HFFc6 (cell line): ENCODE measurements at regions not wholly inside any gene's neighbourhood (a gene's known extent, or its start where the extent isn't known, plus 50 kb on each side); places are given as distances from the start of the nearest gene placed in this dataset.
"Not testable (repeated sequence)": the region's sequence is repeated elsewhere in the genome, so short reads cannot be mapped to it uniquely, and the experiment has no call there.

Source experiments
- DNase-seq: peaks from one replicate; pipeline ENCODE4 v3.0.0-alpha.2; 2018
- H3K27ac Mint-ChIP-seq: 2 replicates; pipeline ENCODE4 v1.8.0; 2020; ENCODE audit warnings: mild to moderate bottlenecking, mixed read lengths
- H3K27me3 Mint-ChIP-seq: 2 replicates; pipeline ENCODE4 v1.8.0; 2021; ENCODE audit warnings: mild to moderate bottlenecking, moderate library complexity, mixed read lengths; ENCODE audit not compliant: insufficient read depth
- H3K36me3 Mint-ChIP-seq: 2 replicates; pipeline ENCODE4 v1.8.0; 2021; ENCODE audit warnings: low read depth, mixed read lengths
- H3K4me1 Mint-ChIP-seq: 2 replicates; pipeline ENCODE4 v1.8.0; 2020; ENCODE audit warnings: low read depth, mixed read lengths
- H3K4me3 Mint-ChIP-seq: 2 replicates; pipeline ENCODE4 v1.8.0; 2020; ENCODE audit warnings: mild to moderate bottlenecking, moderate library complexity, mixed read lengths
- H3K9me3 Mint-ChIP-seq: 2 replicates; pipeline ENCODE4 v1.8.0; 2020; ENCODE audit warnings: mild to moderate bottlenecking, mixed read lengths
- TF ChIP-seq, protein P1 (sequence below): fragments of 200-600 bp; sonication (generic); IDR thresholded peaks from 2 replicates; pipeline ENCODE4 v1.5.0; 2021; ENCODE audit warnings: antibody characterized with exemption, mild to moderate bottlenecking

DNA sequence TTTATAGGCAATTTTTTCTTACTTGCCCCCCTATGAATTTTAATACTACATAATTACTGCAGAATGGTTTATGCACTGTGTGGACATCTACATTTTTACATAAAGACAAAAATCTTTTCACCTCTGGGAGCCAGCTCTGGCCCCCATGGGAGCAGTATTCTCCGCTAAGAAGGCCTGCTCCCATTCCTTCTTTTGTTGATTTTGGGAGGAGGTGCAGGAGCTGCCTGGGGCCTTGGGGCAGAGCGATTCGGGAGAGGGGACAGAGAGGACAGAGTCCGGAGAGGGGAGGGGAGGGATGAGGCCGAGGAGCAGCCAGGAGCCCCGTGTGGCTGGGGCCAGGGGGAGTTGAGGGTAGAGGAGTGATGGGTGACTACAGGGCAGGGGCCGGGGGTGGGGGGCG lies 452.0 kb downstream of the PREX1 start:
- H3K4me3 Mint-ChIP-seq: no peak overlapping the region
- H3K27ac Mint-ChIP-seq: no peak overlapping the region
- H3K36me3 Mint-ChIP-seq: no peaks in the 10 kb centered on the region
- H3K9me3 Mint-ChIP-seq: peaks cover 4% of the 10 kb centered on the region; the same call in 1 of the 2 replicates
- peaks cover 5% of the 10 kb centered on the region for H3K27me3 Mint-ChIP-seq
- TF ChIP-seq, protein P1, sequence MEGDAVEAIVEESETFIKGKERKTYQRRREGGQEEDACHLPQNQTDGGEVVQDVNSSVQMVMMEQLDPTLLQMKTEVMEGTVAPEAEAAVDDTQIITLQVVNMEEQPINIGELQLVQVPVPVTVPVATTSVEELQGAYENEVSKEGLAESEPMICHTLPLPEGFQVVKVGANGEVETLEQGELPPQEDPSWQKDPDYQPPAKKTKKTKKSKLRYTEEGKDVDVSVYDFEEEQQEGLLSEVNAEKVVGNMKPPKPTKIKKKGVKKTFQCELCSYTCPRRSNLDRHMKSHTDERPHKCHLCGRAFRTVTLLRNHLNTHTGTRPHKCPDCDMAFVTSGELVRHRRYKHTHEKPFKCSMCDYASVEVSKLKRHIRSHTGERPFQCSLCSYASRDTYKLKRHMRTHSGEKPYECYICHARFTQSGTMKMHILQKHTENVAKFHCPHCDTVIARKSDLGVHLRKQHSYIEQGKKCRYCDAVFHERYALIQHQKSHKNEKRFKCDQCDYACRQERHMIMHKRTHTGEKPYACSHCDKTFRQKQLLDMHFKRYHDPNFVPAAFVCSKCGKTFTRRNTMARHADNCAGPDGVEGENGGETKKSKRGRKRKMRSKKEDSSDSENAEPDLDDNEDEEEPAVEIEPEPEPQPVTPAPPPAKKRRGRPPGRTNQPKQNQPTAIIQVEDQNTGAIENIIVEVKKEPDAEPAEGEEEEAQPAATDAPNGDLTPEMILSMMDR: no peak
- no peak for DNase-seq
- H3K4me1 Mint-ChIP-seq: no peaks in the 10 kb centered on the region

DNA sequence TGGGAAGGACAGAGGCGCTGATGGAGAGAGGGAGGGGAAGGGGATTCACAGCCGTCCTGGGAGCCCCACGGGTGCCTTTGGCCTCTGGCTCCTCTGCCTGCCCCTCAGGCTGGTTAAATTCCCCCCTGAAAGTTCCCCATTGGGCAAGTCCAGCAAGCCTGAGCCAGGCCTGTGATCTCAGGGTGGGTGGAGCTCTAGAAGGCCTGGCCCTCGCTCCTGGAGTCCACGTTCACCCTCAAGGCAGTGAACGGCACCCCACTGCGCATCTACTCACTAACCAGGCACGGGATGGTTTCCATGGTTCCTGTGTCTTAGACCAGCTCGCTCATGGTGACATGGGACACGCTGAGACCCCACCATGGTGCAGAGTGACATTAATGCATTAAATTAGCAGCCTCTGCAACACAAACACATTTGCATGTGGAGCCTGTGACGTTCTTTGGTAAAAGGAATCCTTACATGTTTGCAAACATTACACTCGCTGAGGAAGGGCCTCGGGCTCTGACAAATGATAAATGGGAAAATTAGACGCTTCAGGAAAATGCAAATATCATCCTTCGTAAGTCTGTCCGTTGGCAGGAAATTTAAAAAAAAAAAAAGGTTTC lies 452.7 kb downstream of the PREX1 start:
- Mint-ChIP-seq H3K4me3 (no peak overlapping the region), H3K4me1 (no peaks in the 10 kb centered on the region), H3K27me3 (peaks cover 6% of the 10 kb centered on the region), H3K9me3 (peaks cover 4% of the 10 kb centered on the region; the same call in 1 of the 2 replicates), H3K36me3 (no peaks in the 10 kb centered on the region), H3K27ac (no peak overlapping the region)
- no peak for DNase-seq
- TF ChIP-seq, protein P1: no peak

DNA sequence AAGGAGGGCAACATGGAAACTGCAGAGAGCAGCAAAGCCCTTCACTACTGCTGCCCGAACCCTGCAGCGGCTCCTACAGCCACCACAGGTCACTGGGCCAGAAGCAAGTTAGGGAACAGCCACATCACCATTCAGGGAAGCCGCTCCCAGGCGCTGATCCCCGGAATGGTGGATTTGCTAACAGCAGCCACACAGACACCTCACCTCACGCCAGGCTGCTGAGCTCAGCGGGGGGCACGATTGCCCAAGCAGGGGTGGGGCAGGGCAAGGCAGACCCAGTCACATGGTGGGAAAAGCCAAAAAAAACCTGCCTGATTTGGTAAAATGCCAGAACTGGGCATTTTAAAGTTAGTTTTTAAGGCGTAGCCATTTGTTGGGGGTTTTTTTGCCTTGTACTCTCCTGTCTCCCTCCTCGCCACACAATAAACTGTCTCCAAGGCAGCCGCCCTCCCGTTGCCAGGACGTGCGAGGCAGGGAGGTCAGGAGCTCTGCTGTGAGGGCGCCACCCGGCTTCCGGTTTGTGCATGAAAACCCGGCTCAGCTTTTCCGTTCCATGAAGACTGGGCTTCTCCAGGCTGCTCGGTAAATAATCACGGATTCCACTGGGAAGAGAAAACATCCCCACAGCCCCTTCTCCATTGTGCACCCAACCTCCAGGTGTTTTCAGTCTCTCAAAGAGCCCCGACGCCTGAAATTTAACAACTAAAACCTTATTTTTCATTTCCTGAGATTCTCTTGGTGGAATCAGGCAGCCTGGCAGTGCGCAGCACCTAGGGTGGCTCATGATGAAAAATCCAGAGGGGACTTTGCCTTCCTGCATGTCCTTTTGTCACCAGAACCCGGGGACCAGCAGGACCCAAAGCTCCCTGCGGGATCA lies 453.5 kb downstream of the PREX1 start:
- H3K4me3 Mint-ChIP-seq, H3K4me1 Mint-ChIP-seq, H3K9me3 Mint-ChIP-seq, H3K27ac Mint-ChIP-seq, DNase-seq, H3K36me3 Mint-ChIP-seq, H3K27me3 Mint-ChIP-seq: not testable (repeated sequence)

DNA sequence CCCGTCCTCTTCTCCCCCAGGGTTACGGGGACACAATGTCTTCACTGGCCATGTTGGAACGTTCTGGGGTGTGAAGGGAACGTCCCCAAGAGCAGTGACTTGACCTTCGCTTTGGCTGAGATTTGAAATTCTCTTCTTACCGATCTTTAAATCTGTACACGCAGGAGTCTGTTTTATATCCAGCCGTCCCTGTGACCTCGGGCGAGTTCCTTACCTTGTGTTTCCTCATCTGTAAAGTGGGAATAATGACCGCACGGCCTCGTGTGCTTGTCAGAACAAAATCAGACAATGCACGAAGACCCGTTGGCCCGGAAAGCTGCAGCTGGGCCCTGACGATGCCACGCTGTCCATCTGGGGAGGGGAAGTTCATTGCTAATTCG lies 454.3 kb downstream of the PREX1 start:
- H3K4me1 Mint-ChIP-seq: no peaks in the 10 kb centered on the region
- H3K36me3 Mint-ChIP-seq: no peaks in the 10 kb centered on the region
- H3K27ac Mint-ChIP-seq: no peak overlapping the region
- DNase-seq: no peak
- TF ChIP-seq, protein P1: no peak
- H3K9me3 Mint-ChIP-seq: peaks cover 4% of the 10 kb centered on the region; the same call in 1 of the 2 replicates
- H3K4me3 Mint-ChIP-seq: no peak overlapping the region
- H3K27me3 Mint-ChIP-seq: peaks cover 6% of the 10 kb centered on the region

DNA sequence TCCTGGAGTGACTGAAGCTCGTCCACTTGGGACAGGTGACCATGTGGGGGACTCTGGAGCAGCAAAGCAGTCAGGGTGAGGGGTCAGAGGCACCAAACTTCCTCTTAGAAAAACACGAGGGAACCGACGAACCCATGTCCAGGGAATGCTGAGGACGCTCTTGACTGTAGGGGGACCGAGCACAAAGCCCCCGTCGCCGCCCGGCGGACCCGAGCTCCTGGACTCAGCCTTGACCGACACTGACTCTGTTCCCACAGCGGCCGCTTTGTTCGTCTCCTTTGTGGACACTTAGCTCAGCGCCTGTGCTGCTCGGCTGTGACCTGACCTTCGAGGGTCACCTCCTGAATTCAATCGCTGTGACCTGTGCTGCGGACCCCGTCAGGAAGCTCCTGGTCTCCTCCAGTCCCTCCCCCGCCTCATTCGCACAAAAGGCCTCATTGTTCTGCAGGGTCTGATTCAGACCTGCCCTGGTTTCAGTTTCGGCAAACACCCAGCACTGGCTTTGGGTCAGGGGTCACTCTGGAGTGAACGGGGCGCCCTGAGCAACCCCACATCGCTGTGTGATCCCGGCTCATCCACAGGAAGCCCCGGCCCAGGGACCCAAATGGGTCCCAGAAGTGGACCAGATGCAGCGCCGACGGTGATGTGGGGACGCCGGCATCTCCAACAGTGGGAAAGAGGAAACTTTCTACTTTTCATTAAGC lies 454.8 kb downstream of the PREX1 start:
- not testable (repeated sequence) for H3K27ac Mint-ChIP-seq, H3K4me3 Mint-ChIP-seq, H3K4me1 Mint-ChIP-seq, H3K27me3 Mint-ChIP-seq, H3K36me3 Mint-ChIP-seq, H3K9me3 Mint-ChIP-seq, DNase-seq

DNA sequence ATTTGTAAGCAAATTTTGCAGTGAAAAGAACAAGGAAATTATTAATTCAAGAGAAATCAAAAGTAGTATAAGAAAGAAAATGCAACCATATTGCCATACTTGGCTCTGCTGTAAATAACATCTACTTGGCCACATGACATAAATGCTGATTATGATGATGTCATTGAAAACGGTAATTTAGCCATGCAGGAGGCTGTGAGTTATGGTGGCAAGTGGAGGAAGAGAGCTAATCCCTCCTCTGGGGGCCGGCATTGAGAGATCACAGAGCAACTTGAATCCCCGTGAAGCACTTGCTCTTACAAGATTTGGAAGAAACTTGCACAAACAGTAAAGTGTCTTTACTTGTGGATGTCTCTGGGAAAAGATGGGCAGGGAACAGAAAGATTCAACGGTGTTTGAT lies 456.6 kb downstream of the PREX1 start:
- no peaks in the 10 kb centered on the region for H3K4me1 Mint-ChIP-seq
- no peaks in the 10 kb centered on the region for H3K36me3 Mint-ChIP-seq
- H3K4me3 Mint-ChIP-seq: no peak overlapping the region
- TF ChIP-seq, protein P1: no peak
- H3K27me3 Mint-ChIP-seq: peaks cover 1% of the 10 kb centered on the region
- no peak for DNase-seq
- no peak overlapping the region for H3K27ac Mint-ChIP-seq
- peaks cover 4% of the 10 kb centered on the region; the same call in 1 of the 2 replicates for H3K9me3 Mint-ChIP-seq

DNA sequence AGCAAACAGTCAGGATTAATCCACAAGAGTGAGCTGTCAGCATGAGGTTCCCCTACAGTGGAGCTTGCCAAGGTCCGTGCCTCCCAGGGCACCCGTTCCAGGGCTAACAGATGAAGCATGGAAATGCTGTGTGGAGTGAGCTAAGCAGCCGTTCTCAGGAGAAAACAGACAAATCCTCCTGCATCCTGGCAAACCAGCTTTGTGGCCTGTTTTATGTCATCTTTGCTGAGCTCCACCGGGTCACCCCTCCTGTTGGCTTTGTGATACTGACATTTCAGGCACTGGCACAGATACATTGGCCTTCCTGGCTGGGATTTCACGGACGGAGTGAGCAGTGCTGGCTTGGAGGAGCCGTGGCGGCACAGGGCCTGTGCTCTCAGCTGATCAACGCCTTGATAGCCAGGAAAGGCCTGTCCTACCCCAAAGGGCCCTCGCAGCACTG lies 459.2 kb downstream of the PREX1 start:
- H3K4me1 Mint-ChIP-seq, DNase-seq, H3K36me3 Mint-ChIP-seq, H3K27ac Mint-ChIP-seq, H3K9me3 Mint-ChIP-seq, H3K4me3 Mint-ChIP-seq, H3K27me3 Mint-ChIP-seq: not testable (repeated sequence)

DNA sequence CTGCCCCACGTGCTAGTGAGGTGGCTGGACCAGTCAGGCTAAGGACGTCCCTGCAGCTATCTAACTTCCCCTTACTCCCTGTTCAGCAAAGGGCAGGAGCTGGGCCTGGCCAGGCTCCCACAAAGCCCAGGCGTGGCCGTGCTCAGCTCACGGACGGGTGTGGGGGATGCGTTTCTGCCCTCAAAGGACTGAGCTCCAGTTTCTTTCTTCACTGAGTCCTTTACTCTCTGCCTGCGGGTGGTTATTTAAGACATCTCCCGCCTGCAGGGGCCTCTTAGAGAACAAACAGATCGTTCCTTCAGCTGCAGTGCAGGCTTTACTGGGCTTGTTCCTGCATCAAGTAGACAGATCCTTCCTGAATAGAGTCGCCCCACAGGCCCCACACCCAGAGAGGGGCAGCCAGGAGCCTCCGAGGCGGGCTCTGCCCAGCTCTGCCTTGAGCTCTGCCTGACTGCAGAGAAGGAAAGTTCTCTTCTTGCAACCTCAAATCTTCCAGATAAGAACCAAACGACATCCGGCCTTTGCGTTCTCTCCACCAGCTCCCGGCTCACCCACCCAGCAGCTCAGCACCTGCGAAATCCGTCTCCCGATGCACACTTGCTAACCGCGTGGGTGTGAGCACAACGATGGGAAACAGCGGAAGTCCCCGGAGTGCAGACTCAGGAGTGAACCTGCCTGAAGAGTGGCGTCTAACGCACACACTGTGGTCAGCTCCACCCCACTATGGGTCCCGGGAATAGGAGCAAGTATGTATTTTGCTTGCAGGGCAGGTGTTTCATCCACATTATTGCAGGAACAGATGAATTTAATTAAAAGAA lies 460.0 kb downstream of the PREX1 start:
- H3K9me3 Mint-ChIP-seq, DNase-seq, H3K4me3 Mint-ChIP-seq, H3K36me3 Mint-ChIP-seq, H3K4me1 Mint-ChIP-seq, H3K27ac Mint-ChIP-seq, H3K27me3 Mint-ChIP-seq: not testable (repeated sequence)
